HEK293 (cell line): ENCODE measurements at regions not wholly inside any gene's neighbourhood (a gene's known extent, or its start where the extent isn't known, plus 50 kb on each side); places are given as distances from the start of the nearest gene placed in this dataset.

Experiments used
- CTCF ChIA-PET: fragments of 350-600 bp; formaldehyde crosslinking; extraction: SDS; loops from one replicate; lab custom pipeline; 2021; ENCODE audit warnings: antibody characterized with exemption; lab: Yijun Ruan, JAX
- POLR2A ChIA-PET: fragments of 300-600 bp; formaldehyde crosslinking; extraction: SDS; loops from one replicate; lab custom pipeline; 2020; ENCODE audit warnings: antibody characterized with exemption, inconsistent platforms; lab: Yijun Ruan, JAX
- H3K27ac ChIP-seq: fragments of 200-500 bp; sonication (Bioruptor generic); 2 replicates; pipeline ENCODE4 v1.5.1; 2014; ENCODE audit warnings: low read depth, low read length, control low read depth, inconsistent platforms; ENCODE audit errors: extremely low read depth
- H3K36me3 ChIP-seq, 2 experiments: fragments of 200-500 bp in 1 of 2; sonication (Bioruptor generic) in 1 of 2; 1 replicate in 1 of 2; 2 replicates in 1 of 2; pipeline ENCODE4 v1.5.1; 2014 to 2017; ENCODE audit warnings: inconsistent platforms in 2 of 2, low read length in 2 of 2; ENCODE audit not compliant: control insufficient read depth in 2 of 2, insufficient read depth in 1 of 2
- H3K4me1 ChIP-seq: fragments of 200-500 bp; sonication (Bioruptor generic); 2 replicates; pipeline ENCODE4 v1.5.1; 2014; ENCODE audit warnings: mild to moderate bottlenecking, low read length, inconsistent platforms; ENCODE audit not compliant: control insufficient read depth, insufficient read depth
- H3K4me3 ChIP-seq: 2 replicates; pipeline ENCODE4 v1.5.1; 2011; ENCODE audit warnings: low read depth, mild to moderate bottlenecking, control low read depth, low read length, moderate library complexity
- H3K9me3 ChIP-seq: fragments of 200-500 bp; sonication (Bioruptor generic); 2 replicates; pipeline ENCODE4 v1.5.1; 2014; ENCODE audit warnings: low read depth, low read length, inconsistent platforms; ENCODE audit not compliant: control insufficient read depth, insufficient read depth
- KLF7 ChIP-seq: fragments of 450-650 bp; formaldehyde crosslinking; IDR thresholded peaks from 2 replicates; pipeline ENCODE4 v1.5.1; 2016; ENCODE audit warnings: missing biosample characterization, missing genetic modification characterization, borderline replicate concordance
- OVOL3 ChIP-seq: fragments of 450-650 bp; formaldehyde crosslinking; IDR thresholded peaks from 2 replicates; pipeline ENCODE4 v1.5.1; 2016; ENCODE audit warnings: missing biosample characterization, missing genetic modification characterization
- REPIN1 ChIP-seq: fragments of 450-650 bp; formaldehyde crosslinking; IDR thresholded peaks from 2 replicates; pipeline ENCODE4 v1.5.1; 2017; ENCODE audit warnings: missing biosample characterization, missing genetic modification characterization, low read depth
- SCRT1 ChIP-seq: fragments of 450-650 bp; formaldehyde crosslinking; IDR thresholded peaks from 2 replicates; pipeline ENCODE4 v1.5.1; 2016; ENCODE audit warnings: missing biosample characterization, missing genetic modification characterization, borderline replicate concordance
- SETDB1 ChIP-seq: IDR thresholded peaks from one replicate; pipeline ENCODE4 v1.6.1; 2017; ENCODE audit warnings: mild to moderate bottlenecking, low read length, moderate library complexity, mixed read lengths; ENCODE audit not compliant: insufficient read length
- ZEB2 ChIP-seq: fragments of 450-650 bp; formaldehyde crosslinking; IDR thresholded peaks from 2 replicates; pipeline ENCODE4 v1.5.1; 2016; ENCODE audit warnings: missing biosample characterization, missing genetic modification characterization
- ZNF157 ChIP-seq: fragments of 450-650 bp; formaldehyde crosslinking; IDR thresholded peaks from 2 replicates; pipeline ENCODE4 v1.5.1; 2016; ENCODE audit warnings: missing biosample characterization, missing genetic modification characterization
- ZNF16 ChIP-seq: fragments of 450-650 bp; formaldehyde crosslinking; IDR thresholded peaks from 2 replicates; pipeline ENCODE4 v1.5.1; 2016; ENCODE audit warnings: low read depth, missing biosample characterization, missing genetic modification characterization
- ZNF214 ChIP-seq: fragments of 450-650 bp; formaldehyde crosslinking; IDR thresholded peaks from 2 replicates; pipeline ENCODE4 v1.5.1; 2017; ENCODE audit warnings: missing biosample characterization, mild to moderate bottlenecking, missing genetic modification characterization, borderline replicate concordance
- ZNF324 ChIP-seq: fragments of 450-650 bp; formaldehyde crosslinking; IDR thresholded peaks from 2 replicates; pipeline ENCODE4 v1.5.1; 2016; ENCODE audit warnings: missing biosample characterization, missing genetic modification characterization
- ZNF416 ChIP-seq: fragments of 450-650 bp; formaldehyde crosslinking; IDR thresholded peaks from 2 replicates; pipeline ENCODE4 v1.5.1; 2016; ENCODE audit warnings: missing biosample characterization, missing genetic modification characterization
- ZNF558 ChIP-seq: fragments of 450-650 bp; formaldehyde crosslinking; IDR thresholded peaks from 2 replicates; pipeline ENCODE4 v1.5.1; 2016; ENCODE audit warnings: missing biosample characterization, missing genetic modification characterization
- ZNF560 ChIP-seq: fragments of 450-650 bp; formaldehyde crosslinking; IDR thresholded peaks from 2 replicates; pipeline ENCODE4 v1.5.1; 2017; ENCODE audit warnings: missing biosample characterization, missing genetic modification characterization, borderline replicate concordance
- ZNF600 ChIP-seq: fragments of 450-650 bp; formaldehyde crosslinking; IDR thresholded peaks from 2 replicates; pipeline ENCODE4 v1.5.1; 2016; ENCODE audit warnings: missing biosample characterization, missing genetic modification characterization
- ZNF629 ChIP-seq: fragments of 450-650 bp; formaldehyde crosslinking; IDR thresholded peaks from 2 replicates; pipeline ENCODE4 v1.5.1; 2017; ENCODE audit warnings: missing biosample characterization, missing genetic modification characterization
- ZNF701 ChIP-seq: fragments of 450-650 bp; formaldehyde crosslinking; IDR thresholded peaks from 2 replicates; pipeline ENCODE4 v1.5.1; 2016; ENCODE audit warnings: missing biosample characterization, missing genetic modification characterization
- ZNF837 ChIP-seq: fragments of 450-650 bp; formaldehyde crosslinking; IDR thresholded peaks from 2 replicates; pipeline ENCODE4 v1.5.1; 2016; ENCODE audit warnings: missing biosample characterization, missing genetic modification characterization
- TF ChIP-seq, protein P1 (sequence below): fragments of 450-650 bp; formaldehyde crosslinking; IDR thresholded peaks from 2 replicates; pipeline ENCODE4 v1.5.1; 2016; ENCODE audit warnings: missing biosample characterization, missing genetic modification characterization
- TF ChIP-seq, protein P2 (sequence below): fragments of 450-650 bp; formaldehyde crosslinking; IDR thresholded peaks from 2 replicates; pipeline ENCODE4 v1.5.1; 2017; ENCODE audit warnings: missing biosample characterization, missing genetic modification characterization
- TF ChIP-seq, protein P3 (sequence below): fragments of 450-650 bp; formaldehyde crosslinking; IDR thresholded peaks from 2 replicates; pipeline ENCODE4 v1.5.1; 2016; ENCODE audit warnings: missing biosample characterization, missing genetic modification characterization
- TF ChIP-seq, protein P4 (sequence below): fragments of 450-650 bp; formaldehyde crosslinking; IDR thresholded peaks from 2 replicates; pipeline ENCODE4 v1.5.1; 2016; ENCODE audit warnings: missing biosample characterization, missing genetic modification characterization
- TF ChIP-seq, protein P5 (sequence below): fragments of 450-650 bp; formaldehyde crosslinking; IDR thresholded peaks from 2 replicates; pipeline ENCODE4 v1.5.1; 2016; ENCODE audit warnings: missing biosample characterization, missing genetic modification characterization
- TF ChIP-seq, protein P6 (sequence below): fragments of 450-650 bp; formaldehyde crosslinking; IDR thresholded peaks from 2 replicates; pipeline ENCODE4 v1.5.1; 2016; ENCODE audit warnings: missing biosample characterization, missing genetic modification characterization

DNA sequence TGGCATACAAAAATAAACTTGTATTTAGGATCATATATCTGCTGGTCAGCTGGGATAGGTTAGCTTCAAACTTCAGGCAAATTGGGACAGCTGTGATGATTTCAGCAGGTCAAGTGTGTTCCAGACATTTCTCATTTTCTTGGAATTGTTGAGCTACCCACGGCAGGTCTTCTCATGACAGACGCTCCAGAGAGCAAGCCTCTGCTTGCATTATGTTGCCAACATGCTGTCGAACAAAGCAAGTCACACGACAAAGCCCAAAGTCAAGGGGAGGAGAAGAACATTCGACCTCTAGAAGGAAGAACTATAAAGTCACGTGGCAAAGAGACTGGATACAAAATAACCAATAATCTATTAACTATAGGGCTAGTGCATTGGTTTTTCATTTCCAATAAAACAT, 103.5 kb downstream of the RAB18 start (continued):
- TF ChIP-seq SETDB1 = no peak
- TF ChIP-seq, protein P1, sequence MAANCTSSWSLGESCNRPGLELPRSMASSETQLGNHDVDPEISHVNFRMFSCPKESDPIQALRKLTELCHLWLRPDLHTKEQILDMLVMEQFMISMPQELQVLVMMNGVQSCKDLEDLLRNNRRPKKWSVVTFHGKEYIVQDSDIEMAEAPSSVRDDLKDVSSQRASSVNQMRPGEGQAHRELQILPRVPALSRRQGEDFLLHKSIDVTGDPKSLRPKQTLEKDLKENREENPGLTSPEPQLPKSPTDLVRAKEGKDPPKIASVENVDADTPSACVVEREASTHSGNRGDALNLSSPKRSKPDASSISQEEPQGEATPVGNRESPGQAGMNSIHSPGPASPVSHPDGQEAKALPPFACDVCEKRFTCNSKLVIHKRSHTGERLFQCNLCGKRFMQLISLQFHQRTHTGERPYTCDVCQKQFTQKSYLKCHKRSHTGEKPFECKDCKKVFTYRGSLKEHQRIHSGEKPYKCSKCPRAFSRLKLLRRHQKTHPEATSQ (tag by site-specific recombination) = no peak

DNA sequence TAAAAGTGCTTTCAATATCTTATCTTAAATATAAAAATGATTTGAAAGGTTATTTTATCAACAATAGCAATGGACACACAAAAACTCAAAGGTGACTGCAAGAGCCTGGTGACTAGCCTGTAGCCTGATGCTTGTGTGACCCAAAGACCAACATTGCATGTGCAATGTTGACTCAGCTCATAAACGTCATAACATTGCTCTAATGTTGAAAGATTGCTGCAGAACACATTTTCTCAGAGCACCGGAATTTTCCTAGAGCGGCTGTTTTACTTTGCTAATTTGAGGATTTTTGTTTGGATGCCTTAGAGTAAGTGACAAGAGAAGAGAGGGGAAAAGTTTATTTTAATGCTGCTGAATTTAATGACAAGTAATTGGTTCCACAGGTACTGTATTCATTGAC, 107.1 kb downstream of the RAB18 start:
- no peaks in the 10 kb centered on the region for H3K9me3 ChIP-seq
- CTCF ChIA-PET = no interaction called here
- TF ChIP-seq ZNF214 (tag by site-specific recombination) (no peak), ZNF600 (tag by site-specific recombination) (peak; percentile 76), ZNF629 (peak; percentile 48), ZNF837 (tag by site-specific recombination) (no peak), ZEB2 (peak; percentile 52; the same call in 1 of the 2 replicates), ZNF324 (tag by site-specific recombination) (no peak)
- TF ChIP-seq, protein P2, sequence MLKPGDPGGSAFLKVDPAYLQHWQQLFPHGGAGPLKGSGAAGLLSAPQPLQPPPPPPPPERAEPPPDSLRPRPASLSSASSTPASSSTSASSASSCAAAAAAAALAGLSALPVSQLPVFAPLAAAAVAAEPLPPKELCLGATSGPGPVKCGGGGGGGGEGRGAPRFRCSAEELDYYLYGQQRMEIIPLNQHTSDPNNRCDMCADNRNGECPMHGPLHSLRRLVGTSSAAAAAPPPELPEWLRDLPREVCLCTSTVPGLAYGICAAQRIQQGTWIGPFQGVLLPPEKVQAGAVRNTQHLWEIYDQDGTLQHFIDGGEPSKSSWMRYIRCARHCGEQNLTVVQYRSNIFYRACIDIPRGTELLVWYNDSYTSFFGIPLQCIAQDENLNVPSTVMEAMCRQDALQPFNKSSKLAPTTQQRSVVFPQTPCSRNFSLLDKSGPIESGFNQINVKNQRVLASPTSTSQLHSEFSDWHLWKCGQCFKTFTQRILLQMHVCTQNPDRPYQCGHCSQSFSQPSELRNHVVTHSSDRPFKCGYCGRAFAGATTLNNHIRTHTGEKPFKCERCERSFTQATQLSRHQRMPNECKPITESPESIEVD (tag by site-specific recombination) = 0 out of 2 replicates have a peak, but pooled peaks have one; percentile 8
- TF ChIP-seq, protein P3, sequence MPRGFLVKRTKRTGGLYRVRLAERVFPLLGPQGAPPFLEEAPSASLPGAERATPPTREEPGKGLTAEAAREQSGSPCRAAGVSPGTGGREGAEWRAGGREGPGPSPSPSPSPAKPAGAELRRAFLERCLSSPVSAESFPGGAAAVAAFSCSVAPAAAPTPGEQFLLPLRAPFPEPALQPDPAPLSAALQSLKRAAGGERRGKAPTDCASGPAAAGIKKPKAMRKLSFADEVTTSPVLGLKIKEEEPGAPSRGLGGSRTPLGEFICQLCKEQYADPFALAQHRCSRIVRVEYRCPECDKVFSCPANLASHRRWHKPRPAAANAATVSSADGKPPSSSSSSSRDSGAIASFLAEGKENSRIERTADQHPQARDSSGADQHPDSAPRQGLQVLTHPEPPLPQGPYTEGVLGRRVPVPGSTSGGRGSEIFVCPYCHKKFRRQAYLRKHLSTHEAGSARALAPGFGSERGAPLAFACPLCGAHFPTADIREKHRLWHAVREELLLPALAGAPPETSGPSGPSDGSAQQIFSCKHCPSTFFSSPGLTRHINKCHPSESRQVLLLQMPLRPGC = peak; percentile 49; the same call in 1 of the 2 replicates
- TF ChIP-seq, protein P4, sequence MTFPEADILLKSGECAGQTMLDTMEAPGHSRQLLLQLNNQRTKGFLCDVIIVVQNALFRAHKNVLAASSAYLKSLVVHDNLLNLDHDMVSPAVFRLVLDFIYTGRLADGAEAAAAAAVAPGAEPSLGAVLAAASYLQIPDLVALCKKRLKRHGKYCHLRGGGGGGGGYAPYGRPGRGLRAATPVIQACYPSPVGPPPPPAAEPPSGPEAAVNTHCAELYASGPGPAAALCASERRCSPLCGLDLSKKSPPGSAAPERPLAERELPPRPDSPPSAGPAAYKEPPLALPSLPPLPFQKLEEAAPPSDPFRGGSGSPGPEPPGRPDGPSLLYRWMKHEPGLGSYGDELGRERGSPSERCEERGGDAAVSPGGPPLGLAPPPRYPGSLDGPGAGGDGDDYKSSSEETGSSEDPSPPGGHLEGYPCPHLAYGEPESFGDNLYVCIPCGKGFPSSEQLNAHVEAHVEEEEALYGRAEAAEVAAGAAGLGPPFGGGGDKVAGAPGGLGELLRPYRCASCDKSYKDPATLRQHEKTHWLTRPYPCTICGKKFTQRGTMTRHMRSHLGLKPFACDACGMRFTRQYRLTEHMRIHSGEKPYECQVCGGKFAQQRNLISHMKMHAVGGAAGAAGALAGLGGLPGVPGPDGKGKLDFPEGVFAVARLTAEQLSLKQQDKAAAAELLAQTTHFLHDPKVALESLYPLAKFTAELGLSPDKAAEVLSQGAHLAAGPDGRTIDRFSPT (tag by site-specific recombination) = no peak
- H3K27ac ChIP-seq = no peak overlapping the region
- H3K36me3 ChIP-seq = no peaks in the 10 kb centered on the region
- no peak overlapping the region for H3K4me3 ChIP-seq
- no peaks in the 10 kb centered on the region for H3K4me1 ChIP-seq
- POLR2A ChIA-PET = no interaction called here

DNA sequence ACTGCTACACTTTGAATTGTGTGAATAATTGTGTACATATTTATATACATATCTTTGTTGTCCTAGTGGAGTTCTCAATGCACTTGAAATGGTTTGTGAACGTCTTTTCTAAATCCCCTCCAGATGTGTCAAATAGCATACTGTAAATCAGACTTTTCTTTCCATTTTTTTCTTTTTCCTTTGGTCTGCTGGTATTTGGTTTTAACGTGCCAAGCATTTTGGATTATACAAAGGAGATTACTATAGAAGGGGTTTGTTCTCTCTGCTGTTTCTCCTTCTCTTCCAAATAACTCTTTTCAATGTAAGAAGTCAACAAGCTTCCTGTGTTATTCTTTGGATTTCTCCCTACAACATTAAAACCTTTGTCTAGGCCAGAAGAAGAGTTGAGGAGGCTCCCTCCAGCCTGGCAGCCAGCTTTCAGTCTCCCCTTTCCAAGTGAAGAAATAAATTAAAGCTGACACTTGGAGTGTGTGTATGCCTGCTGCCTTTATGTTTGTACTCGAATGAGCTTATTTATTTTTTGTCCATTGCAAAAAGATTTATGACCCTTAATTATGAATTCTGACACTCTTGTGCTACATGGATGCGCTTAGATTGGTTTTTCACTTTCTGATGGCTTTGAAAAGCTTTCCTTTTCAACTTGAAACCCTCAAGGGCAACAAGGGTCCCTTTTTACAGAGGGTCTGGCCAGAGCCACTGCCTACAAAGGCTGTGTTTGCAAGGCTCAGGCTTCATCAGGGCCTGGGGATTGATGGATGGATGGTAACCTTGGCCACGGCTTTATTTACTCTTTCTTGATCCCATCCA, 107.8 kb downstream of the RAB18 start:
- H3K36me3 ChIP-seq = no peaks in the 10 kb centered on the region
- H3K4me3 ChIP-seq = no peak overlapping the region
- CTCF ChIA-PET = interaction anchor here (0.5 to 0.7 kb wide), 3 partner anchors 9 to 630 kb away, joined by 3 to 4 read pairs (median 4); no protein-coding TSS in a partner anchor
- no peaks in the 10 kb centered on the region for H3K4me1 ChIP-seq
- H3K27ac ChIP-seq = no peak overlapping the region
- POLR2A ChIA-PET = no interaction called here
- H3K9me3 ChIP-seq = no peaks in the 10 kb centered on the region
- TF ChIP-seq ZNF324 (tag by site-specific recombination) = no peak
- TF ChIP-seq ZNF560 (tag by site-specific recombination) = no peak
- no peak for TF ChIP-seq ZNF558
- no peak for TF ChIP-seq KLF7 (tag by site-specific recombination)
- TF ChIP-seq REPIN1 (tag by site-specific recombination) = no peak
- TF ChIP-seq ZNF416 (tag by site-specific recombination) = no peak
- no peak for TF ChIP-seq ZNF701 (tag by site-specific recombination)
- no peak for TF ChIP-seq SCRT1 (tag by site-specific recombination)
- TF ChIP-seq ZNF16 (tag by site-specific recombination) = no peak
- TF ChIP-seq, protein P5, sequence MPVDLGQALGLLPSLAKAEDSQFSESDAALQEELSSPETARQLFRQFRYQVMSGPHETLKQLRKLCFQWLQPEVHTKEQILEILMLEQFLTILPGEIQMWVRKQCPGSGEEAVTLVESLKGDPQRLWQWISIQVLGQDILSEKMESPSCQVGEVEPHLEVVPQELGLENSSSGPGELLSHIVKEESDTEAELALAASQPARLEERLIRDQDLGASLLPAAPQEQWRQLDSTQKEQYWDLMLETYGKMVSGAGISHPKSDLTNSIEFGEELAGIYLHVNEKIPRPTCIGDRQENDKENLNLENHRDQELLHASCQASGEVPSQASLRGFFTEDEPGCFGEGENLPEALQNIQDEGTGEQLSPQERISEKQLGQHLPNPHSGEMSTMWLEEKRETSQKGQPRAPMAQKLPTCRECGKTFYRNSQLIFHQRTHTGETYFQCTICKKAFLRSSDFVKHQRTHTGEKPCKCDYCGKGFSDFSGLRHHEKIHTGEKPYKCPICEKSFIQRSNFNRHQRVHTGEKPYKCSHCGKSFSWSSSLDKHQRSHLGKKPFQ (tag by site-specific recombination) = no peak
- no peak for TF ChIP-seq OVOL3
- no peak for TF ChIP-seq ZNF157 (tag by site-specific recombination)
- TF ChIP-seq, protein P6, sequence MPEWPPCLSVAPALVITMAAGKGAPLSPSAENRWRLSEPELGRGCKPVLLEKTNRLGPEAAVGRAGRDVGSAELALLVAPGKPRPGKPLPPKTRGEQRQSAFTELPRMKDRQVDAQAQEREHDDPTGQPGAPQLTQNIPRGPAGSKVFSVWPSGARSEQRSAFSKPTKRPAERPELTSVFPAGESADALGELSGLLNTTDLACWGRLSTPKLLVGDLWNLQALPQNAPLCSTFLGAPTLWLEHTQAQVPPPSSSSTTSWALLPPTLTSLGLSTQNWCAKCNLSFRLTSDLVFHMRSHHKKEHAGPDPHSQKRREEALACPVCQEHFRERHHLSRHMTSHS (tag by site-specific recombination) = no peak
